ENCODE measurements at regions not wholly inside any gene's neighbourhood (a gene's known extent, or its start where the extent isn't known, plus 50 kb on each side); places are given as distances from the start of the nearest gene placed in this dataset.

DNA sequence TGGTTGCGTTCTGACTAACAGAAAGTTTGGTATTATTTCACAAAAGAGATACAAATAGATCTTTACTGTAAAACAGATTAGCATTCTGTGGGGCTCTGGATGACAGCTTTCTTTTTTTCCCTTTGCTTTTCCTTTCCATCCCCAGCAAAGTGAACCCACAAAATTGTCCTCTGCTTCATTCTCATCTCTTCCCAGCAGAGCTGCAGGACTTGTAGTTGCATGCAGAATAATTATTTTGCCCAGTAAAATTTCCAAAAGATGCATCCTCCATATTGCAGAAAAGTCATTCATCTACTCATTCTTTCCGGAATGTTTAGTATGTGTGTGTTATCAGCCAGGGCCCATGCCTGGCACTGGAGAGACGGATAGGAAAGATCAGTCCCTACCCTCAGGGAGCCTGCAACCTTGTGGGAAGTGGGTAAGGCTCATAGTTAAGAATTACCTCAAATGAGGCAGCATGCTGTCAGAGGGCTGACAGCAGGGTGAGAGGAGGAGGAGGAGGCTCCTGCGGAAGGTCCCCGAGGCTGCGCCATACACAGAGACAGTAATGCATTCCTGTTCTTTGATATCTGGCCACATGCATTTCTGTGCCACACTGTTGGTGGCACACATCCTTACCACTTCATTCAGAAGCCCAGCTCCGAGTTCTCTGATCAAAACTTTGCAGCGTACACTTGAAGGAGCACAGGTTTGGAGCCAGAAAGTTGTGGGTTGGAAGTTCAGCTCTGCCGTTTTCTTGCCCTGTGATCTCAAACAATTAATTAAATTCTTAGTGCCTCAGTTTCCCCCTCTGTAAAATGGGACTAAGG lies 225.4 kb downstream of the MYCN start (continued):
- TF ChIP-seq, protein P1, sequence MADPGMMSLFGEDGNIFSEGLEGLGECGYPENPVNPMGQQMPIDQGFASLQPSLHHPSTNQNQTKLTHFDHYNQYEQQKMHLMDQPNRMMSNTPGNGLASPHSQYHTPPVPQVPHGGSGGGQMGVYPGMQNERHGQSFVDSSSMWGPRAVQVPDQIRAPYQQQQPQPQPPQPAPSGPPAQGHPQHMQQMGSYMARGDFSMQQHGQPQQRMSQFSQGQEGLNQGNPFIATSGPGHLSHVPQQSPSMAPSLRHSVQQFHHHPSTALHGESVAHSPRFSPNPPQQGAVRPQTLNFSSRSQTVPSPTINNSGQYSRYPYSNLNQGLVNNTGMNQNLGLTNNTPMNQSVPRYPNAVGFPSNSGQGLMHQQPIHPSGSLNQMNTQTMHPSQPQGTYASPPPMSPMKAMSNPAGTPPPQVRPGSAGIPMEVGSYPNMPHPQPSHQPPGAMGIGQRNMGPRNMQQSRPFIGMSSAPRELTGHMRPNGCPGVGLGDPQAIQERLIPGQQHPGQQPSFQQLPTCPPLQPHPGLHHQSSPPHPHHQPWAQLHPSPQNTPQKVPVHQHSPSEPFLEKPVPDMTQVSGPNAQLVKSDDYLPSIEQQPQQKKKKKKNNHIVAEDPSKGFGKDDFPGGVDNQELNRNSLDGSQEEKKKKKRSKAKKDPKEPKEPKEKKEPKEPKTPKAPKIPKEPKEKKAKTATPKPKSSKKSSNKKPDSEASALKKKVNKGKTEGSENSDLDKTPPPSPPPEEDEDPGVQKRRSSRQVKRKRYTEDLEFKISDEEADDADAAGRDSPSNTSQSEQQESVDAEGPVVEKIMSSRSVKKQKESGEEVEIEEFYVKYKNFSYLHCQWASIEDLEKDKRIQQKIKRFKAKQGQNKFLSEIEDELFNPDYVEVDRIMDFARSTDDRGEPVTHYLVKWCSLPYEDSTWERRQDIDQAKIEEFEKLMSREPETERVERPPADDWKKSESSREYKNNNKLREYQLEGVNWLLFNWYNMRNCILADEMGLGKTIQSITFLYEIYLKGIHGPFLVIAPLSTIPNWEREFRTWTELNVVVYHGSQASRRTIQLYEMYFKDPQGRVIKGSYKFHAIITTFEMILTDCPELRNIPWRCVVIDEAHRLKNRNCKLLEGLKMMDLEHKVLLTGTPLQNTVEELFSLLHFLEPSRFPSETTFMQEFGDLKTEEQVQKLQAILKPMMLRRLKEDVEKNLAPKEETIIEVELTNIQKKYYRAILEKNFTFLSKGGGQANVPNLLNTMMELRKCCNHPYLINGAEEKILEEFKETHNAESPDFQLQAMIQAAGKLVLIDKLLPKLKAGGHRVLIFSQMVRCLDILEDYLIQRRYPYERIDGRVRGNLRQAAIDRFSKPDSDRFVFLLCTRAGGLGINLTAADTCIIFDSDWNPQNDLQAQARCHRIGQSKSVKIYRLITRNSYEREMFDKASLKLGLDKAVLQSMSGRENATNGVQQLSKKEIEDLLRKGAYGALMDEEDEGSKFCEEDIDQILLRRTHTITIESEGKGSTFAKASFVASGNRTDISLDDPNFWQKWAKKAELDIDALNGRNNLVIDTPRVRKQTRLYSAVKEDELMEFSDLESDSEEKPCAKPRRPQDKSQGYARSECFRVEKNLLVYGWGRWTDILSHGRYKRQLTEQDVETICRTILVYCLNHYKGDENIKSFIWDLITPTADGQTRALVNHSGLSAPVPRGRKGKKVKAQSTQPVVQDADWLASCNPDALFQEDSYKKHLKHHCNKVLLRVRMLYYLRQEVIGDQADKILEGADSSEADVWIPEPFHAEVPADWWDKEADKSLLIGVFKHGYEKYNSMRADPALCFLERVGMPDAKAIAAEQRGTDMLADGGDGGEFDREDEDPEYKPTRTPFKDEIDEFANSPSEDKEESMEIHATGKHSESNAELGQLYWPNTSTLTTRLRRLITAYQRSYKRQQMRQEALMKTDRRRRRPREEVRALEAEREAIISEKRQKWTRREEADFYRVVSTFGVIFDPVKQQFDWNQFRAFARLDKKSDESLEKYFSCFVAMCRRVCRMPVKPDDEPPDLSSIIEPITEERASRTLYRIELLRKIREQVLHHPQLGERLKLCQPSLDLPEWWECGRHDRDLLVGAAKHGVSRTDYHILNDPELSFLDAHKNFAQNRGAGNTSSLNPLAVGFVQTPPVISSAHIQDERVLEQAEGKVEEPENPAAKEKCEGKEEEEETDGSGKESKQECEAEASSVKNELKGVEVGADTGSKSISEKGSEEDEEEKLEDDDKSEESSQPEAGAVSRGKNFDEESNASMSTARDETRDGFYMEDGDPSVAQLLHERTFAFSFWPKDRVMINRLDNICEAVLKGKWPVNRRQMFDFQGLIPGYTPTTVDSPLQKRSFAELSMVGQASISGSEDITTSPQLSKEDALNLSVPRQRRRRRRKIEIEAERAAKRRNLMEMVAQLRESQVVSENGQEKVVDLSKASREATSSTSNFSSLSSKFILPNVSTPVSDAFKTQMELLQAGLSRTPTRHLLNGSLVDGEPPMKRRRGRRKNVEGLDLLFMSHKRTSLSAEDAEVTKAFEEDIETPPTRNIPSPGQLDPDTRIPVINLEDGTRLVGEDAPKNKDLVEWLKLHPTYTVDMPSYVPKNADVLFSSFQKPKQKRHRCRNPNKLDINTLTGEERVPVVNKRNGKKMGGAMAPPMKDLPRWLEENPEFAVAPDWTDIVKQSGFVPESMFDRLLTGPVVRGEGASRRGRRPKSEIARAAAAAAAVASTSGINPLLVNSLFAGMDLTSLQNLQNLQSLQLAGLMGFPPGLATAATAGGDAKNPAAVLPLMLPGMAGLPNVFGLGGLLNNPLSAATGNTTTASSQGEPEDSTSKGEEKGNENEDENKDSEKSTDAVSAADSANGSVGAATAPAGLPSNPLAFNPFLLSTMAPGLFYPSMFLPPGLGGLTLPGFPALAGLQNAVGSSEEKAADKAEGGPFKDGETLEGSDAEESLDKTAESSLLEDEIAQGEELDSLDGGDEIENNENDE (IDR thresholded peaks at IDR 0.05; ENCODE audit: insufficient replicate concordance, low read length): no peak
- TF ChIP-seq RXRA (IDR thresholded peaks at IDR 0.05; ENCODE audit: insufficient read depth, low read depth, low read length) (no peak), SAP30 (IDR thresholded peaks at IDR 0.05; ENCODE audit: insufficient read depth, insufficient replicate concordance, low read length) (no peak), SP1 (IDR thresholded peaks at IDR 0.05; ENCODE audit: low read depth, low read length) (no peak), POU5F1 (IDR thresholded peaks at IDR 0.05; ENCODE audit: low read depth, low read length) (no peak), CTBP2 (IDR thresholded peaks at IDR 0.05; ENCODE audit: borderline replicate concordance, insufficient read depth, insufficient read length, low read length) (no peak), PHF8 (conservative IDR thresholded peaks at IDR 0.05; ENCODE audit: low read depth, low read length) (no peak), ASH2L (IDR thresholded peaks at IDR 0.05; ENCODE audit: low read length) (no peak), NANOG (IDR thresholded peaks at IDR 0.05; ENCODE audit: insufficient read depth, low read depth, low read length, poor library complexity, severe bottlenecking) (no peak), SIX5 (IDR thresholded peaks at IDR 0.05; ENCODE audit: low read depth, low read length) (no peak)

Data from H1 (cell line).